ENCODE measurements at regions not wholly inside any gene's neighbourhood (a gene's known extent, or its start where the extent isn't known, plus 50 kb on each side); places are given as distances from the start of the nearest gene placed in this dataset.

- no peaks in the 10 kb centered on the region for H3K36me3 ChIP-seq (ENCODE audit: control insufficient read depth in 1 of 2, insufficient read depth in 2 of 2, low read length in 2 of 2)
- ChIA-PET CTCF (no interaction called here), POLR2A (no interaction called here), RAD21 (ENCODE audit: low non-redundant PET in 1 of 2, low total read pairs in 2 of 2, uncharacterized antibody in 2 of 2, unreplicated experiment in 2 of 2) (no interaction called here)
- TF ChIP-seq REST (IDR thresholded peaks at IDR 0.05; ENCODE audit: low read depth) = no peak
- TF ChIP-seq ZNF274 (IDR thresholded peaks at IDR 0.05; ENCODE audit: low read depth, low read length) = no peak
- no peak for TF ChIP-seq EZH2phosphoT487 (IDR thresholded peaks at IDR 0.05; ENCODE audit: borderline replicate concordance)
- TF ChIP-seq RAD21 (IDR thresholded peaks at IDR 0.05; ENCODE audit: low read depth) = no peak
- no peak for TF ChIP-seq FOSL1 (IDR thresholded peaks at IDR 0.05; ENCODE audit: low read depth)
- no peak for TF ChIP-seq JUND (IDR thresholded peaks at IDR 0.05)
- TF ChIP-seq SP1 (IDR thresholded peaks at IDR 0.05; ENCODE audit: low read depth) = no peak
- no peak for TF ChIP-seq CBX3 (IDR thresholded peaks at IDR 0.05; ENCODE audit: low read depth)
- TF ChIP-seq, protein P1, sequence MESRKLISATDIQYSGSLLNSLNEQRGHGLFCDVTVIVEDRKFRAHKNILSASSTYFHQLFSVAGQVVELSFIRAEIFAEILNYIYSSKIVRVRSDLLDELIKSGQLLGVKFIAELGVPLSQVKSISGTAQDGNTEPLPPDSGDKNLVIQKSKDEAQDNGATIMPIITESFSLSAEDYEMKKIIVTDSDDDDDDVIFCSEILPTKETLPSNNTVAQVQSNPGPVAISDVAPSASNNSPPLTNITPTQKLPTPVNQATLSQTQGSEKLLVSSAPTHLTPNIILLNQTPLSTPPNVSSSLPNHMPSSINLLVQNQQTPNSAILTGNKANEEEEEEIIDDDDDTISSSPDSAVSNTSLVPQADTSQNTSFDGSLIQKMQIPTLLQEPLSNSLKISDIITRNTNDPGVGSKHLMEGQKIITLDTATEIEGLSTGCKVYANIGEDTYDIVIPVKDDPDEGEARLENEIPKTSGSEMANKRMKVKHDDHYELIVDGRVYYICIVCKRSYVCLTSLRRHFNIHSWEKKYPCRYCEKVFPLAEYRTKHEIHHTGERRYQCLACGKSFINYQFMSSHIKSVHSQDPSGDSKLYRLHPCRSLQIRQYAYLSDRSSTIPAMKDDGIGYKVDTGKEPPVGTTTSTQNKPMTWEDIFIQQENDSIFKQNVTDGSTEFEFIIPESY (IDR thresholded peaks at IDR 0.05; ENCODE audit: extremely low read depth, insufficient replicate concordance, low read length) = no peak
- no peak for TF ChIP-seq SIN3A (IDR thresholded peaks at IDR 0.05; ENCODE audit: low read depth)
- TF ChIP-seq CTCF (IDR thresholded peaks at IDR 0.05 in 2 of 3, conservative IDR thresholded peaks at IDR 0.05 in 1 of 3; ENCODE audit: borderline replicate concordance in 1 of 3, insufficient read depth in 1 of 3, low read depth in 2 of 3, low read length in 2 of 3) = no peak
- TF ChIP-seq EGR1 (IDR thresholded peaks at IDR 0.05; ENCODE audit: low read depth) = no peak
- no peak for TF ChIP-seq ZFX (IDR thresholded peaks at IDR 0.05)
- no peak for TF ChIP-seq ATF3 (IDR thresholded peaks at IDR 0.05)
- no peak for TF ChIP-seq EZH2 (IDR thresholded peaks at IDR 0.05)
- no peak overlapping the region for H3K4me2 ChIP-seq (ENCODE audit: low read length)
- H3K4me1 ChIP-seq (ENCODE audit: control insufficient read depth in 1 of 2, insufficient read depth in 2 of 2, low read length in 2 of 2) = no peaks in the 10 kb centered on the region
- H3K27ac ChIP-seq (ENCODE audit: low read depth, low read length) = no peak overlapping the region
- no peaks in the 10 kb centered on the region for H3K9me3 ChIP-seq (ENCODE audit: control insufficient read depth in 1 of 2, insufficient read depth in 1 of 2, low read depth in 1 of 2, low read length in 2 of 2)
- H2AFZ ChIP-seq (ENCODE audit: low read depth, low read length, poor library complexity, severe bottlenecking) = no peak overlapping the region
- H3K4me3 ChIP-seq (replicated peaks in 1 of 2; ENCODE audit: low read depth in 1 of 2, low read length in 2 of 2) = no peak overlapping the region
- H3K27me3 ChIP-seq (ENCODE audit: insufficient read depth, low read length) = peaks cover 34% of the 10 kb centered on the region
- H3K9ac ChIP-seq (ENCODE audit: low read length) = no peak overlapping the region
- no peak for DNase-seq (ENCODE audit: low read depth, low spot score)
- H4K20me1 ChIP-seq (ENCODE audit: insufficient read depth) = no peaks in the 10 kb centered on the region
- no peaks in the 10 kb centered on the region for H3K9me2 ChIP-seq (ENCODE audit: insufficient read depth)
- intact Hi-C loops (cut with micrococcal nuclease) = no loop called here
- no peaks in the 10 kb centered on the region for H3K79me2 ChIP-seq (ENCODE audit: insufficient read depth, low read length)
- BruUV-seq (replicated peaks) = no TSS peak
- ATAC-seq = no peak
Measured at GRCh38 chr20:58039274-58040092, 189.0 kb downstream of the ANKRD60 start.

All from HCT116 (cell line).